Astrocyte (in vitro differentiated cells and primary cell): ENCODE measurements at regions not wholly inside any gene's neighbourhood (a gene's known extent, or its start where the extent isn't known, plus 50 kb on each side); places are given as distances from the start of the nearest gene placed in this dataset.

Source experiments
- DNase-seq: peaks from one replicate; pipeline ENCODE4 v3.0.0-alpha.2; 2010; ENCODE audit warnings: low read depth
- FAIRE-seq: peaks from 2 replicates; lab custom pipeline; 2011; peaks lifted over from hg19 to GRCh38; lab: Jason Lieb, UNC
- H2AFZ ChIP-seq: 2 replicates; pipeline ENCODE4 v1.6.0; 2012; ENCODE audit warnings: low read depth, low read length, inconsistent platforms
- H3K27ac ChIP-seq: 2 replicates; pipeline ENCODE4 v1.5.1; 2011; ENCODE audit warnings: low read depth, low read length, inconsistent platforms
- H3K27me3 ChIP-seq: 2 replicates; pipeline ENCODE4 v1.6.0; 2011; ENCODE audit warnings: low read length, inconsistent platforms; ENCODE audit not compliant: insufficient read depth
- H3K36me3 ChIP-seq: 2 replicates; pipeline ENCODE4 v1.5.1; 2011; ENCODE audit warnings: low read length, inconsistent platforms; ENCODE audit not compliant: insufficient read depth
- H3K4me1 ChIP-seq: 2 replicates; pipeline ENCODE4 v1.5.1; 2011; ENCODE audit warnings: low read length, inconsistent platforms; ENCODE audit not compliant: insufficient read depth
- H3K4me2 ChIP-seq: 2 replicates; pipeline ENCODE4 v1.6.0; 2012; ENCODE audit warnings: low read length, inconsistent platforms
- H3K4me3 ChIP-seq: 2 replicates; pipeline ENCODE4 v1.5.1; 2011; ENCODE audit warnings: low read depth, mild to moderate bottlenecking, low read length, inconsistent platforms; ENCODE audit not compliant: insufficient read depth
- H3K79me2 ChIP-seq: 2 replicates; pipeline ENCODE4 v1.6.0; 2012; ENCODE audit warnings: mild to moderate bottlenecking, low read length, inconsistent platforms; ENCODE audit not compliant: insufficient read depth
- H3K9ac ChIP-seq: 2 replicates; pipeline ENCODE4 v1.6.0; 2012; ENCODE audit warnings: mild to moderate bottlenecking, low read length, inconsistent platforms
- H3K9me3 ChIP-seq: 2 replicates; pipeline ENCODE4 v1.5.1; 2012; ENCODE audit warnings: low read depth, mild to moderate bottlenecking, low read length, inconsistent platforms; ENCODE audit not compliant: insufficient read depth
- H4K20me1 ChIP-seq: 2 replicates; pipeline ENCODE4 v1.6.0; 2012; ENCODE audit warnings: low read length, inconsistent platforms; ENCODE audit not compliant: insufficient read depth
- H3K27ac Mint-ChIP-seq: one replicate; pipeline ENCODE4 v1.8.0; 2021; ENCODE audit warnings: mild to moderate bottlenecking, mixed read lengths; ENCODE audit not compliant: unreplicated experiment
- H3K27me3 Mint-ChIP-seq: one replicate; pipeline ENCODE4 v1.8.0; 2021; ENCODE audit warnings: low read depth, mixed read lengths; ENCODE audit not compliant: unreplicated experiment
- H3K36me3 Mint-ChIP-seq: one replicate; pipeline ENCODE4 v1.8.0; 2021; ENCODE audit warnings: low read depth, mixed read lengths; ENCODE audit not compliant: unreplicated experiment
- H3K4me1 Mint-ChIP-seq: one replicate; pipeline ENCODE4 v1.8.0; 2021; ENCODE audit warnings: low read depth, mixed read lengths; ENCODE audit not compliant: unreplicated experiment
- H3K4me3 Mint-ChIP-seq: one replicate; pipeline ENCODE4 v1.8.0; 2021; ENCODE audit warnings: mild to moderate bottlenecking, moderate library complexity, mixed read lengths; ENCODE audit not compliant: unreplicated experiment
- H3K9me3 Mint-ChIP-seq: one replicate; pipeline ENCODE4 v1.8.0; 2021; ENCODE audit warnings: mild to moderate bottlenecking, mixed read lengths; ENCODE audit not compliant: unreplicated experiment
- EZH2 ChIP-seq: IDR thresholded peaks from 2 replicates; pipeline ENCODE4 v1.6.1; 2012; ENCODE audit warnings: mild to moderate bottlenecking, low read length, inconsistent platforms; ENCODE audit not compliant: insufficient read depth
- TF ChIP-seq, protein P1 (sequence below): IDR thresholded peaks from 2 replicates; pipeline ENCODE4 v1.5.1; 2011; ENCODE audit warnings: low read depth, mild to moderate bottlenecking, inconsistent platforms, low read length, moderate library complexity; ENCODE audit not compliant: insufficient read depth

- H3K9ac ChIP-seq: no peak overlapping the region
- H4K20me1 ChIP-seq: no peaks in the 10 kb centered on the region
- H3K27ac ChIP-seq: no peak overlapping the region
- no peak for FAIRE-seq
- Mint-ChIP-seq H3K4me3 (no peak overlapping the region), H3K27me3 (peaks cover 7% of the 10 kb centered on the region), H3K9me3 (peaks cover 20% of the 10 kb centered on the region), H3K36me3 (no peaks in the 10 kb centered on the region), H3K4me1 (peaks cover 20% of the 10 kb centered on the region), H3K27ac (no peak overlapping the region)
- H3K27me3 ChIP-seq: no peaks in the 10 kb centered on the region
- H3K9me3 ChIP-seq: peaks cover 3% of the 10 kb centered on the region
- TF ChIP-seq EZH2: no peak
- TF ChIP-seq, protein P1, sequence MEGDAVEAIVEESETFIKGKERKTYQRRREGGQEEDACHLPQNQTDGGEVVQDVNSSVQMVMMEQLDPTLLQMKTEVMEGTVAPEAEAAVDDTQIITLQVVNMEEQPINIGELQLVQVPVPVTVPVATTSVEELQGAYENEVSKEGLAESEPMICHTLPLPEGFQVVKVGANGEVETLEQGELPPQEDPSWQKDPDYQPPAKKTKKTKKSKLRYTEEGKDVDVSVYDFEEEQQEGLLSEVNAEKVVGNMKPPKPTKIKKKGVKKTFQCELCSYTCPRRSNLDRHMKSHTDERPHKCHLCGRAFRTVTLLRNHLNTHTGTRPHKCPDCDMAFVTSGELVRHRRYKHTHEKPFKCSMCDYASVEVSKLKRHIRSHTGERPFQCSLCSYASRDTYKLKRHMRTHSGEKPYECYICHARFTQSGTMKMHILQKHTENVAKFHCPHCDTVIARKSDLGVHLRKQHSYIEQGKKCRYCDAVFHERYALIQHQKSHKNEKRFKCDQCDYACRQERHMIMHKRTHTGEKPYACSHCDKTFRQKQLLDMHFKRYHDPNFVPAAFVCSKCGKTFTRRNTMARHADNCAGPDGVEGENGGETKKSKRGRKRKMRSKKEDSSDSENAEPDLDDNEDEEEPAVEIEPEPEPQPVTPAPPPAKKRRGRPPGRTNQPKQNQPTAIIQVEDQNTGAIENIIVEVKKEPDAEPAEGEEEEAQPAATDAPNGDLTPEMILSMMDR: no peak
- no peaks in the 10 kb centered on the region for H3K36me3 ChIP-seq
- peaks cover 21% of the 10 kb centered on the region for H3K4me1 ChIP-seq
- no peak overlapping the region for H3K4me3 ChIP-seq
- no peak overlapping the region for H2AFZ ChIP-seq
- no peak overlapping the region for H3K4me2 ChIP-seq
- H3K79me2 ChIP-seq: no peaks in the 10 kb centered on the region
- DNase-seq: no peak
These were observed 187.8 kb downstream of the SNX19 start for GRCh38 chr11:130728185-130729180.

- H3K4me3 Mint-ChIP-seq: no peak overlapping the region
- peaks cover 21% of the 10 kb centered on the region for H3K9me3 Mint-ChIP-seq
- no peak overlapping the region for H3K27ac Mint-ChIP-seq
- Histone ChIP-seq H3K27ac (no peak overlapping the region), H3K79me2 (no peaks in the 10 kb centered on the region), H3K4me1 (peaks cover 21% of the 10 kb centered on the region), H3K4me2 (no peak overlapping the region), H4K20me1 (no peaks in the 10 kb centered on the region), H3K9me3 (peaks cover 3% of the 10 kb centered on the region), H3K4me3 (no peak overlapping the region), H2AFZ (no peak overlapping the region), H3K27me3 (no peaks in the 10 kb centered on the region), H3K36me3 (no peaks in the 10 kb centered on the region), H3K9ac (no peak overlapping the region)
- H3K4me1 Mint-ChIP-seq: peaks cover 20% of the 10 kb centered on the region
- no peak for DNase-seq
- no peak for FAIRE-seq
- TF ChIP-seq, protein P1: no peak
- no peak for TF ChIP-seq EZH2
- no peaks in the 10 kb centered on the region for H3K36me3 Mint-ChIP-seq
- H3K27me3 Mint-ChIP-seq: peaks cover 4% of the 10 kb centered on the region
These were observed 187.1 kb downstream of the SNX19 start for GRCh38 chr11:130729193-130729592.
